Astrocyte (in vitro differentiated cells and primary cell): ENCODE measurements at regions not wholly inside any gene's neighbourhood (a gene's known extent, or its start where the extent isn't known, plus 50 kb on each side); places are given as distances from the start of the nearest gene placed in this dataset.
"Not testable (repeated sequence)": the region's sequence is repeated elsewhere in the genome, so short reads cannot be mapped to it uniquely, and the experiment has no call there.

Experiments
- DNase-seq: peaks from one replicate; pipeline ENCODE4 v3.0.0-alpha.2; 2010; ENCODE audit warnings: low read depth
- FAIRE-seq: peaks from 2 replicates; lab custom pipeline; 2011; peaks lifted over from hg19 to GRCh38; lab: Jason Lieb, UNC
- H2AFZ ChIP-seq: 2 replicates; pipeline ENCODE4 v1.6.0; 2012; ENCODE audit warnings: low read depth, low read length, inconsistent platforms
- H3K27ac ChIP-seq: 2 replicates; pipeline ENCODE4 v1.5.1; 2011; ENCODE audit warnings: low read depth, low read length, inconsistent platforms
- H3K27me3 ChIP-seq: 2 replicates; pipeline ENCODE4 v1.6.0; 2011; ENCODE audit warnings: low read length, inconsistent platforms; ENCODE audit not compliant: insufficient read depth
- H3K36me3 ChIP-seq: 2 replicates; pipeline ENCODE4 v1.5.1; 2011; ENCODE audit warnings: low read length, inconsistent platforms; ENCODE audit not compliant: insufficient read depth
- H3K4me1 ChIP-seq: 2 replicates; pipeline ENCODE4 v1.5.1; 2011; ENCODE audit warnings: low read length, inconsistent platforms; ENCODE audit not compliant: insufficient read depth
- H3K4me2 ChIP-seq: 2 replicates; pipeline ENCODE4 v1.6.0; 2012; ENCODE audit warnings: low read length, inconsistent platforms
- H3K4me3 ChIP-seq: 2 replicates; pipeline ENCODE4 v1.5.1; 2011; ENCODE audit warnings: low read depth, mild to moderate bottlenecking, low read length, inconsistent platforms; ENCODE audit not compliant: insufficient read depth
- H3K79me2 ChIP-seq: 2 replicates; pipeline ENCODE4 v1.6.0; 2012; ENCODE audit warnings: mild to moderate bottlenecking, low read length, inconsistent platforms; ENCODE audit not compliant: insufficient read depth
- H3K9ac ChIP-seq: 2 replicates; pipeline ENCODE4 v1.6.0; 2012; ENCODE audit warnings: mild to moderate bottlenecking, low read length, inconsistent platforms
- H3K9me3 ChIP-seq: 2 replicates; pipeline ENCODE4 v1.5.1; 2012; ENCODE audit warnings: low read depth, mild to moderate bottlenecking, low read length, inconsistent platforms; ENCODE audit not compliant: insufficient read depth
- H4K20me1 ChIP-seq: 2 replicates; pipeline ENCODE4 v1.6.0; 2012; ENCODE audit warnings: low read length, inconsistent platforms; ENCODE audit not compliant: insufficient read depth
- H3K27ac Mint-ChIP-seq: one replicate; pipeline ENCODE4 v1.8.0; 2021; ENCODE audit warnings: mild to moderate bottlenecking, mixed read lengths; ENCODE audit not compliant: unreplicated experiment
- H3K27me3 Mint-ChIP-seq: one replicate; pipeline ENCODE4 v1.8.0; 2021; ENCODE audit warnings: low read depth, mixed read lengths; ENCODE audit not compliant: unreplicated experiment
- H3K36me3 Mint-ChIP-seq: one replicate; pipeline ENCODE4 v1.8.0; 2021; ENCODE audit warnings: low read depth, mixed read lengths; ENCODE audit not compliant: unreplicated experiment
- H3K4me1 Mint-ChIP-seq: one replicate; pipeline ENCODE4 v1.8.0; 2021; ENCODE audit warnings: low read depth, mixed read lengths; ENCODE audit not compliant: unreplicated experiment
- H3K4me3 Mint-ChIP-seq: one replicate; pipeline ENCODE4 v1.8.0; 2021; ENCODE audit warnings: mild to moderate bottlenecking, moderate library complexity, mixed read lengths; ENCODE audit not compliant: unreplicated experiment
- H3K9me3 Mint-ChIP-seq: one replicate; pipeline ENCODE4 v1.8.0; 2021; ENCODE audit warnings: mild to moderate bottlenecking, mixed read lengths; ENCODE audit not compliant: unreplicated experiment
- EZH2 ChIP-seq: IDR thresholded peaks from 2 replicates; pipeline ENCODE4 v1.6.1; 2012; ENCODE audit warnings: mild to moderate bottlenecking, low read length, inconsistent platforms; ENCODE audit not compliant: insufficient read depth
- TF ChIP-seq, protein P1 (sequence below): IDR thresholded peaks from 2 replicates; pipeline ENCODE4 v1.5.1; 2011; ENCODE audit warnings: low read depth, mild to moderate bottlenecking, inconsistent platforms, low read length, moderate library complexity; ENCODE audit not compliant: insufficient read depth

DNA sequence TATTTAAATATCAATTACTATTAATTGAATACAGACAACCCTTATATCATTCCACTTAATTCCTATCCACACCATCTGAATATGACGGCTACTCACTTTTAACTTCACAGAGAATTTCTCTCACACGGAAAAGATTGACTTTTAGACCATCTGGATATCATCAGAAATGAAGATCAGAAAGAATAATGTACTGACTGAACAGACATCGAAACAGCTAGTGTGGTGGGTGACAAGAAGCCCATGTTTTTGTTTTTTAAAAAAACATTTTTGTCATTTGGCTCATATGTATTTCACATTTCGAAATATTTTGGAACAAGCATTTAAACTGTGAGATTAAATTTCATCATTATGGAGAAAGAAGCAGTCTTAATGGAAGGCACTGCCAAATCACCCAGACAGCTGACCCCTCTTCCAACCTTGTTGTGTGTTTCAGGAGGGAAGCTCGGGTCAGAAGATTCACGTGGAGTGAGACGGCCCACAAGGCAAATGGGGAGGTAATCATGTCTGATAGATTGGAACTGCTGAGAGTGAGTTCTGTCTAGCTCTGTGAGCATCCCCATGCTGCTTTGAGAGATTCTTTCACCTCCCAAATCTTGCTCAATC lies 204.2 kb upstream of the RASGEF1B start:
- H3K9me3 Mint-ChIP-seq: no peaks in the 10 kb centered on the region
- Histone ChIP-seq H2AFZ (no peak overlapping the region), H3K4me3 (no peak overlapping the region), H3K4me1 (no peaks in the 10 kb centered on the region), H3K27ac (no peak overlapping the region), H3K9ac (no peak overlapping the region), H3K4me2 (no peak overlapping the region), H3K9me3 (no peaks in the 10 kb centered on the region), H3K27me3 (no peaks in the 10 kb centered on the region), H3K36me3 (no peaks in the 10 kb centered on the region), H3K79me2 (no peaks in the 10 kb centered on the region), H4K20me1 (no peaks in the 10 kb centered on the region)
- no peak for FAIRE-seq
- no peak overlapping the region for H3K27ac Mint-ChIP-seq
- H3K36me3 Mint-ChIP-seq: no peaks in the 10 kb centered on the region
- TF ChIP-seq, protein P1, sequence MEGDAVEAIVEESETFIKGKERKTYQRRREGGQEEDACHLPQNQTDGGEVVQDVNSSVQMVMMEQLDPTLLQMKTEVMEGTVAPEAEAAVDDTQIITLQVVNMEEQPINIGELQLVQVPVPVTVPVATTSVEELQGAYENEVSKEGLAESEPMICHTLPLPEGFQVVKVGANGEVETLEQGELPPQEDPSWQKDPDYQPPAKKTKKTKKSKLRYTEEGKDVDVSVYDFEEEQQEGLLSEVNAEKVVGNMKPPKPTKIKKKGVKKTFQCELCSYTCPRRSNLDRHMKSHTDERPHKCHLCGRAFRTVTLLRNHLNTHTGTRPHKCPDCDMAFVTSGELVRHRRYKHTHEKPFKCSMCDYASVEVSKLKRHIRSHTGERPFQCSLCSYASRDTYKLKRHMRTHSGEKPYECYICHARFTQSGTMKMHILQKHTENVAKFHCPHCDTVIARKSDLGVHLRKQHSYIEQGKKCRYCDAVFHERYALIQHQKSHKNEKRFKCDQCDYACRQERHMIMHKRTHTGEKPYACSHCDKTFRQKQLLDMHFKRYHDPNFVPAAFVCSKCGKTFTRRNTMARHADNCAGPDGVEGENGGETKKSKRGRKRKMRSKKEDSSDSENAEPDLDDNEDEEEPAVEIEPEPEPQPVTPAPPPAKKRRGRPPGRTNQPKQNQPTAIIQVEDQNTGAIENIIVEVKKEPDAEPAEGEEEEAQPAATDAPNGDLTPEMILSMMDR: no peak
- no peak for TF ChIP-seq EZH2
- no peak for DNase-seq
- peaks cover 6% of the 10 kb centered on the region for H3K27me3 Mint-ChIP-seq
- no peak overlapping the region for H3K4me3 Mint-ChIP-seq
- no peaks in the 10 kb centered on the region for H3K4me1 Mint-ChIP-seq

- H3K4me3 ChIP-seq: no peak overlapping the region
- no peaks in the 10 kb centered on the region for H3K9me3 ChIP-seq
- no peak overlapping the region for H3K27ac ChIP-seq
- FAIRE-seq (no peak), DNase-seq (no peak)
- no peak overlapping the region for H3K4me2 ChIP-seq
- H3K79me2 ChIP-seq: no peaks in the 10 kb centered on the region
- Mint-ChIP-seq H3K27ac (no peak overlapping the region), H3K27me3 (no peaks in the 10 kb centered on the region), H3K4me1 (no peaks in the 10 kb centered on the region), H3K36me3 (no peaks in the 10 kb centered on the region), H3K4me3 (no peak overlapping the region), H3K9me3 (no peaks in the 10 kb centered on the region)
- H3K36me3 ChIP-seq: no peaks in the 10 kb centered on the region
- no peaks in the 10 kb centered on the region for H4K20me1 ChIP-seq
- no peaks in the 10 kb centered on the region for H3K27me3 ChIP-seq
- no peak overlapping the region for H2AFZ ChIP-seq
- TF ChIP-seq EZH2: no peak
- TF ChIP-seq, protein P1: no peak
- no peak overlapping the region for H3K9ac ChIP-seq
- no peaks in the 10 kb centered on the region for H3K4me1 ChIP-seq
Measured at GRCh38 chr4:81673961-81674360, 202.3 kb upstream of the RASGEF1B start.

DNA sequence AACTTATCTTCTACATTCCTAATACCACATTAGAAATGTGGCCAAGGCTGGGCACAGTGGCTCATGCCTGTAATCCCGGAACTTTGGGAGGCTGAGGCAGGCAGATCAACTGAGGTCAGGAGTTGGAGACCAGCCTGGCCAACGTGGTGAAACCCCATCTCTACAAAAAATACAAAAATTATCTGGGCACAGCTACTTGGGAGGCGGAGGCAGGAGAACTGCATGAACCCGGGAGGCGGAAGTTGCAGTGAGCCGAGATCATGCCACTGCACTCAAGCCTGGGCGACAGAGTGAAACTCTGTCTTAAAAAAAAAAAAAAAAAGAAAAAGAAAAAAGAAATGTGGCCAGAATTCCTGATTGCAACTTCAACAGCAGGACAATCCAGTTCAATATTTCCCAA lies 196.6 kb upstream of the RASGEF1B start:
- not testable (repeated sequence) for H3K4me1 Mint-ChIP-seq, FAIRE-seq

More for the DNA sequence above, 196.6 kb upstream of the RASGEF1B start:
- H2AFZ ChIP-seq, H3K4me3 ChIP-seq, H3K79me2 ChIP-seq, H3K27me3 ChIP-seq, H3K36me3 Mint-ChIP-seq, H3K9me3 Mint-ChIP-seq, H3K36me3 ChIP-seq, H3K9me3 ChIP-seq, H3K9ac ChIP-seq, DNase-seq, H4K20me1 ChIP-seq, H3K27ac Mint-ChIP-seq, H3K4me1 ChIP-seq, H3K27me3 Mint-ChIP-seq, H3K4me3 Mint-ChIP-seq, H3K27ac ChIP-seq, H3K4me2 ChIP-seq: not testable (repeated sequence)
